ENCODE measurements at regions not wholly inside any gene's neighbourhood (a gene's known extent, or its start where the extent isn't known, plus 50 kb on each side); places are given as distances from the start of the nearest gene placed in this dataset.

- WGBS, 2 experiments (ENCODE audit: insufficient coverage in 1 of 2, insufficient read length in 1 of 2): 82 to 84% methylated on average over 6 to 7 of the region's 7 CpGs
- Histone ChIP-seq H3K27ac (ENCODE audit: low read depth, low read length) (no peak overlapping the region), H3K9ac (ENCODE audit: extremely low read depth, low read length, poor library complexity, severe bottlenecking) (no peak overlapping the region), H3K4me3 (ENCODE audit: low read length) (no peak overlapping the region), H3K4me1 (ENCODE audit: control insufficient read depth, insufficient read depth, low read length) (peaks cover 9% of the 10 kb centered on the region), H3K9me3 (ENCODE audit: control insufficient read depth, low read length) (no peaks in the 10 kb centered on the region), H3K36me3 (ENCODE audit: control insufficient read depth, insufficient read depth, low read length) (no peaks in the 10 kb centered on the region), H3K27me3 (ENCODE audit: control insufficient read depth, insufficient read depth, low read length, poor library complexity, severe bottlenecking) (no peaks in the 10 kb centered on the region)
- no peak for TF ChIP-seq CTCF (conservative IDR thresholded peaks at IDR 0.05)
- Mint-ChIP-seq H3K36me3 (ENCODE audit: low read depth) (peaks cover 2% of the 10 kb centered on the region), H3K9me3 (no peaks in the 10 kb centered on the region), H3K4me1 (peaks cover 28% of the 10 kb centered on the region), H3K27me3 (ENCODE audit: insufficient read depth) (peaks cover 59% of the 10 kb centered on the region), H3K4me3 (no peak overlapping the region), H3K27ac (no peak overlapping the region)
- DNase-seq: no peak
These were observed 271.3 kb upstream of the RGMA start for GRCh38 chr15:93360318-93360717.

- DNase-seq: no peak
- H3K9me3 ChIP-seq (ENCODE audit: control insufficient read depth, low read length): no peaks in the 10 kb centered on the region
- peaks cover 2% of the 10 kb centered on the region for H3K9me3 Mint-ChIP-seq
- H3K27ac Mint-ChIP-seq: no peak overlapping the region
- H3K4me3 Mint-ChIP-seq: no peak overlapping the region
- H3K27me3 ChIP-seq (ENCODE audit: control insufficient read depth, insufficient read depth, low read length, poor library complexity, severe bottlenecking): no peaks in the 10 kb centered on the region
- peaks cover 23% of the 10 kb centered on the region for H3K4me1 Mint-ChIP-seq
- H3K27me3 Mint-ChIP-seq (ENCODE audit: insufficient read depth): peaks cover 58% of the 10 kb centered on the region
- TF ChIP-seq CTCF (conservative IDR thresholded peaks at IDR 0.05): no peak
- H3K36me3 Mint-ChIP-seq (ENCODE audit: low read depth): peaks cover 8% of the 10 kb centered on the region
- H3K27ac ChIP-seq (ENCODE audit: low read depth, low read length): peak overlapping the region; percentile 60
- H3K4me3 ChIP-seq (ENCODE audit: low read length): no peak overlapping the region
- no peak overlapping the region for H3K9ac ChIP-seq (ENCODE audit: extremely low read depth, low read length, poor library complexity, severe bottlenecking)
- WGBS, 2 experiments (ENCODE audit: insufficient coverage in 1 of 2, insufficient read length in 1 of 2): 82 to 90% methylated on average over 13 to 15 of the region's 15 CpGs
- peaks cover 8% of the 10 kb centered on the region for H3K4me1 ChIP-seq (ENCODE audit: control insufficient read depth, insufficient read depth, low read length)
- H3K36me3 ChIP-seq (ENCODE audit: control insufficient read depth, insufficient read depth, low read length): no peaks in the 10 kb centered on the region
These were observed 270.6 kb upstream of the RGMA start for GRCh38 chr15:93359425-93360131.

GRCh38 chr15:93359060-93359408 lies 270.0 kb upstream of the RGMA start:
- Histone ChIP-seq H3K9ac (ENCODE audit: extremely low read depth, low read length, poor library complexity, severe bottlenecking) (no peak overlapping the region), H3K4me1 (ENCODE audit: control insufficient read depth, insufficient read depth, low read length) (peaks cover 8% of the 10 kb centered on the region), H3K4me3 (ENCODE audit: low read length) (no peak overlapping the region), H3K27ac (ENCODE audit: low read depth, low read length) (peak overlapping the region; percentile 74), H3K36me3 (ENCODE audit: control insufficient read depth, insufficient read depth, low read length) (no peaks in the 10 kb centered on the region), H3K9me3 (ENCODE audit: control insufficient read depth, low read length) (no peaks in the 10 kb centered on the region), H3K27me3 (ENCODE audit: control insufficient read depth, insufficient read depth, low read length, poor library complexity, severe bottlenecking) (no peaks in the 10 kb centered on the region)
- Mint-ChIP-seq H3K4me3 (no peak overlapping the region), H3K36me3 (ENCODE audit: low read depth) (peaks cover 8% of the 10 kb centered on the region), H3K27me3 (ENCODE audit: insufficient read depth) (peaks cover 56% of the 10 kb centered on the region), H3K9me3 (peaks cover 6% of the 10 kb centered on the region), H3K4me1 (peaks cover 23% of the 10 kb centered on the region), H3K27ac (no peak overlapping the region)
- 95 to 100% methylated on average over 3 of the region's 6 CpGs for WGBS, 2 experiments (ENCODE audit: insufficient coverage in 1 of 2, insufficient read length in 1 of 2)
- no peak for TF ChIP-seq CTCF (conservative IDR thresholded peaks at IDR 0.05)
- no peak for DNase-seq

All from endodermal cell (in vitro differentiated cells).